ENCODE measurements at regions not wholly inside any gene's neighbourhood (a gene's known extent, or its start where the extent isn't known, plus 50 kb on each side); places are given as distances from the start of the nearest gene placed in this dataset.

DNA sequence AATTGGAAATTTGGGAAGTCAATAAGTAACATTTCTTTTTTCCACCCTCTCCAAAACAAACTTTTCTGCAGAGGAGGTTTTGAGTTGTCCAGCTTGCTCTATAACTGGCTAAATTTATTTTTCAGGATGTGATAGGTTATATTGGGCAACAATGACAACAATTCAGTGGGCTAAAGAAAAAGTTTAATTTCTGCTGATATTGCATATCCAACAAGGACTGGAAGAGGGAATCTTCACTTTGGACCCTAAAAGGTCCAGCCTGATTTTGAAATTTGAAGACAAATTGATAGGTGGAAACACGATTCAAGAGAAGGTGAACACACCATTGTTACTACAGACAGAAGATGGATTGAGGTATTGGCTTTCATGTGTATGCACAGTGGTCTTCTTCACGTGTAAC is 393.1 kb downstream of the BRINP1 start:
- DNase-seq = no peak

DNA sequence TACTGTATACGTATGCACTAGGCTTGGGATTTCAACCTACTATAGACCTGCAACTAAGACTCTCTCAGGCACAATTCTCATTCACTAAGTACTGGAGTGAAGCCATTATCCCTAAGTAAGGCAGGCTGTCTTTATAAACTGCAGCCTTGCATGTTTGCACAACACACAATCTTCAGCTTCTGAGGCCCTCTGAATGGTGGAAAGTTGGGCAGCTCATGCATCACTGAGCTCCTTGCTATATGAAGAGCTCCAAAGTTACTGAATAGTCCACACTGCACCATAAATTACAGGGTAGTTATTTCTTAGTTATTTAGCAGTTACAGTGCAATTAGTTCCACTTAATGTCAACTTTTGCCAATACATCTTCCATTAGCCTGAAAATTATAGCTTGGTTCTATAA is 384.6 kb downstream of the BRINP1 start:
- DNase-seq = peak; percentile 25

DNA sequence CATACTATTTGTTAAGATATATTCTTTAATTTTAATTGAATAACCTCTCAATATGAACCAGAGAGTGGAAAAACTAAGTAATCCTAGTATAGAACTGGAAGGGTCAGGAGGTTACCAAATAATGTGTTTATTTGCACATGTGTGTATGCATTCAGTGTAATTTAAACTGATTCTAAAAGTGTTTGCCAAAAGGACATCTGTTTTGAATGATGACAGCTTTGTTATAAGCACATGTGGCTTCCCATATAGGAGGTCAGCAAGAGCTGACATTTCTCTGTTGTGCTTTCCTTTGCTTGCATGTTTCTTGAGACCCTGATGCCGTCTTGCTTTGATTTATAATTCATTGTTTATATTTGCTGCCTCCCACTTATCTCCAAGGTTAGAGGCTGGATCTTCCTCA is 383.4 kb downstream of the BRINP1 start:
- peak; percentile 11 for DNase-seq

DNA sequence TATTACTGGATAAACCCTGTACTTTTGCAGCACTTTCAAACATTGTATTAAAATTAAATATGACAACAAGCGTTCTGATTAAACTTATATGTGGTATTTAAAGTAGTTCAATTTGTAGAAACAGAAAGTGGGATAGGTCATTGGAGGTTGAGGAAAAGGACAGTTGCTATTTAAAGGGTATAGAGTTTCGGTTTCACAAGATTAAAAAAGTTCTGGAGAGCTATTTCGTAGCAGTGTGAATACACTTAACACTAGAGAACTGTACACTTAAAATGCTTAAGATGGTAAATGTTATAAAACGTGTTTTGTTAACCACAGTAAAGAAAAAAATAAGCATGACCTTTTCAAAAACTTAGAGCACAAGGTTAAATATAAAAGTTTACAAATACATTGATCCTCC is 382.1 kb downstream of the BRINP1 start:
- no peak for DNase-seq

DNA sequence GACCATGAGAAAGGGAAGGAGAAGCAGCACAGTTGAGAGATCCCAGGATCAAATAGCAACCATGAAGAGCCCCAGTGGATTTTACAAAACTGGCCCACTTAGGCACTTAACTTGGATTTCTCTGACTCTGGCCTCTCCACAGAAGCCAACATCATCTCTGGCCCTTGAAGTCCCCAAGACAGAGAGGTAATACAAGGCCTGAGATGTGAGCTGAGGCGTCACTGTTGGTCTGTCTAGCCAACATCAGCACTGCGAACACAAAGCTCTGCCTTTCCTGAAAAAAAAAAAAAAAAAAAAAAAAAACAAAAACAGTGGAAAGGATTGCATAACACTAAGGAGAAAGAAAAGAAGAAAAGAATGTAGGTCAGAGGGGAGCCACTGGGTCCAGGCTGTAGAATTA is 378.3 kb downstream of the BRINP1 start:
- DNase-seq = no peak

DNA sequence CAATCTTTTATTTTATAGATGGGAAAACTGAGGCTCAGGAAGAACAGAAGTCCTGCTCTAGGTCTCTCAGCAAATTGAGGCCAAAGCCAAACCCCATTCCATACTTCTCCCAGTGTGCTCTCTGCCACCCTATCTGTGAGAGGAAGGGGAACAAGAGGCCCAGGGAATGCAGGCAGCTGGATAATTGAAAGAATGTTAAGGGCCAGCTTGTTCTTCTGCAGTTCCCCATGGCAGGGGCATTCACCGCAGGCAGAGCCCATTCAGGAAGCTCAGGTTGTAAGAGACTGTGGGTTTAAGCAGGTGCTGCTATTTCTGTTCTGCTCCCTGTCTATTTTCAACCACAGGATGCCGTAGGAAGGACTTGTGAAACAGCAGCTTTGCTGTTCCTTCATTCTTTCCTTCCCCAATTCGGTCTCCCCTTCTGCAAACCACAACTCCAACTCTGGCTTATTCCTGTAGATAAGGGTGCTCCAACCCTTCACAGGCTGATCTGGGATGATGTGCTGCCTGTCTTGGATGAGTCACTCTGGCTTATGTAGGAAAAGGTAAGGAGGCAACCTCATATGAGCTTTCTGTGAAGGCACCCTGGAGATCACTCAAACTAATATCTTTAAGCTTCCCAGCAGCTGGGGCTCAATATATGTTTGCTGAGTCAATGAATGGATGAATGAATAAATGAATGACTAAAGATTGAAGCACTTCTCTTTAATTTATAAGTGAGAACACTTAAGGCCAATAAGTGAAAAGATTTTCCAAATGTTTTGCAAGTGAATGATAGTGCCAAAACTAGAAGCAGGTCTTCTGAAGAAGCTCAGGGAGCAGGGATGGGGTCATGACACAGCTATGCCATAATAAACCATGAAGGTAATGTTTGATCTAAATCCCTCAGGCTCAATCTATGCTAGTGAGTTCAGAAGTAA is 377.6 kb downstream of the BRINP1 start:
- DNase-seq = no peak

DNA sequence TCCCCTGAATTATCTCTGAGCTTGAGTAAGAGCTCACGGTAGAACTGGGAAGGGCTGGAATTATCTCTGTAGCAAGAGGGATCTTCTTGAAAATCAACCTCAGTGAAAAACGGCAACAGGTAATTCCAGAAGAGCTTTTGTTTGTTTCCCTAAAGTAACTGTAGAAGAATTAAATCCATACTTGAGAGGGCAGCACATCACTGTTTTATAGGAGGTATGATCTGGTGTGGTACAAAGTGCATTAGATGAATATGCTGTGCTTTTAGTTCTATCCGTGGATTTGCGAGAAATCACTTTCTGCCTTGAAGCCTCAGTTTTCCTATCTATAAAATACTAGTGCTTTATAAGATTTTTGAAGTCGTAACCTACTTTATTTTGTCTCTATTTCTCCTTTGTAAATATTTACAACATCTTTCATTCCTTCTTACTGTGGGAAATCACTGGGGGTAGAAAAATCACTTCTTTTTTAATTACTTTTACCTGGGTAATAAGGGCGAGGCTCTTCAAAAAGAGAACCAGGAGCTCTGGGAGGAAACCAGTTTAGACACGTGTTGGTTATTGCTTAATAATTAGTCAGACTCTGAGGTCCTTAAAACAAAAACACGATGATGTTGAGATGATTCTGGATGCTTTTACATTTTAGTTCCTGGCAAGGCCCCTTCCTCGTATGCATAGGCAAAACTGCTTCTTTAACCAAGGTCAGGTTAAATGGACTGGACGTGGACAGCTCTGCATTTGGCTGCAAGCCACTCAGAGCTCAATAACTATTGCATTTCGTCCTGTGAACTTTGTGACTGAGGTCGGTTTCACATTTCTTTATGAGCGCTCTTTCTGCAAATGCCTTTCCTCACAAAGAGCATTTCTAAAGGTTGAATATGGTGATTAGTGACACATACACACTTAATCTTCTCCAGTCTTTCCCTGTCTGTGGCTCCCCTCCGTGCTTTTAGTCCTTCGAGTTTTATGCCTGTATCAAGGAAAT is 376.1 kb downstream of the BRINP1 start:
- no peak for DNase-seq

DNA sequence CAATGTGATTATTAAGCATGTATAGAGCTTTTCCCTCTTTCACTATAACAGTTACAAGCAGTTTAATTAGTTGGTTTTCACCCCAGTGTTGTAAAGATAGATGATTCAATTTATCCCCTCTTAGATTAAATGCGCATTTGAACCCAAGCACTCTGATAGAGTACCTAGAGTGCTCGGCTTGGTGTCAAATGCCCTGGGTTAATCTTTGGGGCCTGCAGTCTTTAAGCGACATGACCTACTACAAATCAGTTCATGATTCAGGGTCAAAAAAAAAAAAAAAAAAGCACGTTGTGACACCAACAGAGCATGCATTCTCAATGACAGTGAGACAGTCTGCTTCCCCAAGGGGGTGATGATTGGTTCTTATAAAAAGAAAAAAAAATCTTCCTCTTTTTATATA is 375.3 kb downstream of the BRINP1 start:
- DNase-seq = no peak

DNA sequence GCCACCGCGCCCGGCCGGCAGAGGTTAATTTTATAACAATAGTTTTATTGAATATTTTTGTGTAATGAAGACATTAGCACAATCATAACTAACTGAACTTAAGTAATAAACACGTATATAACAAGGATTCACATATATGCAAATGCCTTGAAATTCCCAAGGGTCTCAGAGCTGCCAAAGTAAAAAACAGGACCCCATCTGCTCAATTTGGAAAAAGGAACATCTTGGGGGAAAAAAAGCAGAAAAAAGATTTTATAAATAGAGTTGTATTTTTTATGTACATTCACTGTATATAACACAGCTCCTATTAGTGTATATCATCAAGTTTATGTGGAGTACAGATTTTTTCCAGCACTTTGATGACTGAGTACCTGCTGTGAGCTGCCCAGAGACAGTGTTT is 366.7 kb downstream of the BRINP1 start:
- no peak for DNase-seq

DNA sequence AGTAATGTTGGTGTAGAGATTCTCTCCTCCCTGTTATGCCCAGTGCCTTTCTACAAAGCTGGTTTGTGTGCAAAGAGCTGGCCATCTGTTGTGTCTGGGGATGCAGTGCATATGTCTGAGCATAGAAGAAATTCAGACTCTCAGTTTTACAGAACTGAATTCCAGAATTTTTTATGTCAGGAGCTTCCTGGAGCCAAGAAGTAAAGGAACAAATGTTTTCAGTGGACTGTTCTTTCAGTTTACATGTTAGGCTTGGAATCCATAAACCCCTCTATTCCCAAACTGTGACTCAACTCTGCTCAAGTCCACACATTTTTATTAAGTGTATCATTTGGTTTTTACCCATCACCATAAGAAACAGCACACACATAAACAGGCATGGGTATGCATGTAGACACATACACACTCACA is 366.0 kb downstream of the BRINP1 start:
- no peak for DNase-seq

DNA sequence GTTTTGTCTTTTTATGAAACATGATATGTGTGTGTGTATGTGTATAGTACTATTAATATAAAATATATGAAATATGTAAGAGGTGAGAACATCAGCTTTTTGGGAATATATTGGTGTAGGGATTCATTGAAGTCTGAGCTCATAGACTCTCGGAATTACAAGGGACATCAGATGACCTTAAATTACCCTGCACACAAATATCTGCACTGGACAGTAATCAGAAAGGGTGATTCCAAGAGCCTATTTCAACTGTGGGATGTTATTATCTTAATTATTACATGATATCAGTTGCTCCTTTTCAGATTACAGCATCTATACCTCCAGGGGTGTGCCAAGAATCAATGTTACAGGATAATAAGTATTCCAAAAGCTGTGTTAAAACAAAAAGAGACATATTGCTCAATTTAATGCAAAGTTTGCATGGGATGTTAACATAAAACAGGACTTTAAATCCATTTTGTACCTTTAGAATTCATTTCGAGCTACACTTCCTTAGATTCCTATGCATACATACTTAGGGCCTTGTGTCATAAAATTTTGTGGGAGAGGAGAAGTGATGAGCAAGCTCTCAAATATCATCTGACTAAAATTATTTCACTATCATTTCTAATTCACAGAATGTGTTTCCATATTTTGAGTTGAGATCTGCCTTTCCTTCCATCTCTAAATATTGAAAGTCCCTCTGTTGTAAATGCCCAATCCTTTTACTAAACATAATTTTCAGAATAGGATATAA is 365.2 kb downstream of the BRINP1 start:
- DNase-seq = no peak

DNA sequence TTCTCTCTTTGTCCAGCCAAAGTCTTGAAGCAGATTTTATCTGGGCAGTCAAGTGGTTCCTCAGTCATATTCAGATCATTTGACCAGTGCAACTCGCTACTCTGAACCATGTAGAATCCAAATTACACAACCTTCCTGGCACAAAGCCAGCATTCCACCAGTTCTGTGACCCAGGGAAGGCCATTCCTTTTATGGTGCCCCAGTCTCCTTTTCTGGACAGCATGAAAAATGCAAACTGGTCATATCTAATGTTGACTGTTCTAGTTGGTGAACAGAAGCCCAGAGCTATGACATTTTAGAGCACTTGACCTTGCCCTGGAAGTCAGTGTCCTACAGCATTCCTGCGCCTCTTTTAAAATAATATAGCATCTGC is 364.6 kb downstream of the BRINP1 start:
- DNase-seq = no peak

DNA sequence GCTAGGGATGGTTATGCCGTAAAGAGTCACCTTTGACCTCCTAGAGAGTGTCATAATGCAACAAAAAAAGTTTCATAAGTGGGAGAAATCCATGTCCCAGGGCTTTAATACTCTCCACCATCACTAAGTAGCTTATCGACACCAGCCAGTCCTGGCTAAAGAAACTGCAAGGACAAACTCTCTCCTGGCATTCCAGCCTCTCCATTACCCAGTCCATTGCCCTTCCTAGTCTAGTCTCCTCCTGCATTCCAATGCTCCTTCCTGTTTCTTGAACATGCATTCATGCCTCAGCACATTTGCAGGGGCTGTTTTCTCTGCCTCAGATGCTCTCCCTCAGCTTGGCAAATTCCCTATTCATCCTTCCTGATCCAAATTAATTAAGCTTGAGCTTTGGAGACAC is 364.1 kb downstream of the BRINP1 start:
- DNase-seq = no peak

DNA sequence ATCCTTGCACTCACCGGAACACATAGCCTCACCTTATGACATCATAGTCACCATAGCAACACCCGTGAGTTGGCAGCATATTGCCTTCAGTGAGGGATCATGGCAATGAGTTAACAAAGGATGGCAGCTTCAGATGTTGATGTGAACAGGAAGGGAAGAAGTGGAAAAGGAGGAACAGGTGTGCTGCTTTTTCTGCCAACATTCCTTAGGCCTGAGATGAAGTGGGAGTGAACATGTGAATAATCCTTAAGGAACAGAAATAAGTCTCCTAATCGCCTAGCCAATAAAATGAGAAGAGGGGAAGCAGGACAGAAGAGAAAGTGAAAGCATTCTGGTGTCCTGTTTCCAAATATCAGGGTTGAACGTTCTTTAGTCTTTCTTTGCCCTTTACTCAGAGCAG is 360.0 kb downstream of the BRINP1 start:
- DNase-seq = peak; percentile 70

DNA sequence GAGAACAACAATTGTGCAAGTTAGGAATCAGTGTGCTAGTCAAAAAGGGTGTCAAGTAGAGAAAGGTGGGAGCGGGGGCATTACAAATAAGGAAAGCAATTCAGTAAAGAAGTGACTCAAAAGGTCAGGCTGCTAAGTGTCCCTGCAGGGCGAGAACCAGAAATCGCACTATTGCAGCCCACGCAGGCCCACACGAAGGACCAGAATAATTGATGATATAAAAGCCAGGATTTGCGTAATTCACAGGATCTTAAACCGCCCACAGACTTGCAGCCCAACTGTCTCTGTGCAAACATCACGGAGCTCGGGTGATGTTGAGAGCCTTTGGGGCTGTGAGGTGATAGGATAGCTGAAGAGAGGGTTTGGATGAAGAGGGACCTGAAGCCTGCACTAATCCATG is 349.0 kb downstream of the BRINP1 start:
- no peak for DNase-seq

DNA sequence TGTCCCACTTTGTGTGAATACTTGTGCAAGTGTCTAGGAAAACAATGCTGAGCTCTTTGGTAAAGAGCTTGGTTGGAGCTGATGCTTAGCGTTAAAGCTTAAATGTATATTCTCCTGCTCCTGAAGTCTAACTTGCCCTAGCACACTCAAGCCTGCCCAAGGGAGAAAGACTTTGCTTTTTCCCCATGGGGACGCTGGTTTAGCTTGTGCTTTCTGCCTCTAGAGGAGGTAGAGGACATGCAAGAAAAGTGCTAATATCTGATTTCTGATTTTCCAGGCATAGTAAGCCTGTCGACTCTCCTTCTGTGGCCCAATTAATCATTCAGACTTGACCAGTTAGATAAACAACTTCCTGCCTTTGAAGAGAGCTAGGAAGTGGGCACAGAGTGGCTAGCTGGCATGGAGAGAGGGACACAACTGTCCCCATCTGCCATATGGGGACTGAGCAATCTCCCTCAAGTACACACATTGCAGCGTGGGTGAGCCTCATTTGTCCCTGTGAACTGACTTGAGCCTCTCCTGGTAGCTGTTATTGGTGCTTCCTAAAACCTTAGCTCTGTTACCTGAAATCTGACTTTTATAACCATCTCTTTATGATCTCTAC is 348.4 kb downstream of the BRINP1 start:
- DNase-seq = no peak

DNA sequence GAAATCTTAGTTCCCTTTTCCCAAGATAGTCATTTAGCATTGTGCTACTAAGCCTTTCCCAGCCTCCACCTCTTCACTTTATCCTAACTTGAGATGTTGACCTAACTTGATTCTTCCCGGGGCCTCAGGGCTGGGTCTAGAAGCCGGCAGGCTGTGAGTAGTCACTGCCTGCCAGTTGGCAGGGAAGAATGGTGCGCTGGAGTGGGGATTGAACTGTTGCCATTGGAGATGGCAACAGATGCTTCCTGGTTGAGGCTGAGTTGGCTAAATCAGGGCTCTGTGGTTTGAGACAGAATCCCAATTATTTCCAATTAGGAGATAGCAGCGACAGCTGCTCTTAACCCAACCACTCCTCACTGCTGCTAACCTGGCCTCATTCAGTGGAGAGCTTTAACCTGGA is 343.1 kb downstream of the BRINP1 start:
- peak; percentile 20 for DNase-seq

DNA sequence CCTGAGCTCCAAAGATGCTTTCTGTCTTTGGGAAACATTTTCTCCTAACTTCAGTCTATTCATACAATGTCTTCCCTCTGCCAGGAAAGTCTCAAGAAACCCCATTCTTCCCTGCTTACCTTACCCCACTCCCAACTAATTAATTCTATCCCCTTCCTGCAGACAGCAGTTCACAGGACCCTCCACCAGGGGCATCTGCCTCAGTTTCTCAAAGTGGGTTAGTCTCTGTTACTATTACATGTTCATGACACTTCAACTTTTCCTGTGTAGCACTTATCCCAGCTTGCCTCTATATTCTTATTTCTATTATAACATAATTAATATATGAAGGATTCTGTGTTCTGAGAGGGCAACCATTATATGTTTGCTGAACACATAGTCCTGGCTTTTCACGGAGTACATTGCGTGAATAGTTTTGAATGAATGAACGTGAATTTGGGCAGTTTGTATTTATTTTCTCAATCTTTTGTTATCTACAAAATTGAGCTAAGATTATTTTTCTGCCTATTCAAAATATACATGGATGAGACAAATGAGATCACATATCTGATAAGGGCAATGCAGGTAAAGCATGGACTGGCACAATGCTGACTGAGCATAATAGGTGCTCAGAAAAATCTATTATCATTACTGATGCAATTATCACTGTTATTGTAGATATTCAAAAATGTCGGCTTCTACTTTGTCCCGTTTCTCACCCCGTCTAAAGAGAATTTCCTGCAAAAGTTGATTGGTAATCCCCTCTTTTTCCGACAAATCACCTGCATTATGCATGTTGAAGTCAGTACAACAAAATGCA is 341.1 kb downstream of the BRINP1 start:
- no peak for DNase-seq

DNA sequence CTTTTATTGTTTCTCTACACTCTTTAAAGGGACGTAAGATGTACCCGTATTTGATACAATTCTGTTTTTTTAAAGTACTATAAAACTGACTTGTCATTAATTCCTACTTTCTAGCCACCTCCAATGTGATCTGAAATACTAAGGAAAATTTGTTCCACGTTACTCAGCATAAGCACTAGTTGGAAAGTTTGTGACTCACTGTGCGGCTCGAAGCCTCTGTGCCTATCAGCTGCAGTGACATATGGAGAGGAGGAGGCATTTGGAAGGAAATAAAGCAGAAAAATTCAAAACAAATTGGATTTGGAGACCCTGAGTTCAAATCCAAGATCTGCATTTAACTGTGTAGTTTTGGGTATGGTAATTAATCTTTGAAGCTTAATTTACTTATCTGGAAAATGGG is 339.3 kb downstream of the BRINP1 start:
- DNase-seq = no peak

DNA sequence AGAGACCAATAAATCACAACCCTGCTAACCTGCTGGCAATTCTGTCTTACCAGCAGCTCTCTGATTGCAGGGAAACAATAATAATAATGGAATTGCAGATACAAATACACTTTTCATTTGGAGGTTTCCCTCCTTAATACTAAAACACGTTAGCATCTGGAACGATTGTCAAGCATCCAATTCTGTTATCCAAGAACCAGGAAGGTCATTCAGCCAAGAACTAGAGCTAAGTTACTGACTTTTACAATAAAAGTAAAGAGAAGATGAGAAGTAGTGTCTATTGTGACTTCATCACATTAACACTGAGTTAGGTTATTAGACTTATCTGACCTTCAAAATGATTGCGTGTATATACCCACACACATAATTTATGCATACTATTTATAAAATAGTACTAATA is 335.6 kb downstream of the BRINP1 start:
- DNase-seq = no peak

DNA sequence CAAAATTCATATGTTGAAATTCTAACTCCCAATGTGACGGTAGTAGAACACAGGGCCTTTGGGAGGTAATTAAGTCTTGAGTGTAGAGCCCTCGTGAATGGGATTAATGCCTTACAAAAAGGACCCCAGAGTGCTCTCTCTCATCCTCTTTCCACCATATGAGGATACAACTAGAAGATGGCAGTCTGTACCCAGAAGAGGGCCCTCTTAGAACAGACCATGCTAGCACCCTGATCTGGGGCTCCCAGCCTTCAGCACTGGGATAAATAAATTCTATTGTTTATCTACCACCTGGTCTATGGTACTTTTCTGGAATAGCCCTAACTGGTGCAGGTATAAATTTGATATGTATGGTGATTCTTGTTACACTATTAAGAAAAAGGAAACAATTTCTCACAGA is 332.3 kb downstream of the BRINP1 start:
- DNase-seq = no peak

DNA sequence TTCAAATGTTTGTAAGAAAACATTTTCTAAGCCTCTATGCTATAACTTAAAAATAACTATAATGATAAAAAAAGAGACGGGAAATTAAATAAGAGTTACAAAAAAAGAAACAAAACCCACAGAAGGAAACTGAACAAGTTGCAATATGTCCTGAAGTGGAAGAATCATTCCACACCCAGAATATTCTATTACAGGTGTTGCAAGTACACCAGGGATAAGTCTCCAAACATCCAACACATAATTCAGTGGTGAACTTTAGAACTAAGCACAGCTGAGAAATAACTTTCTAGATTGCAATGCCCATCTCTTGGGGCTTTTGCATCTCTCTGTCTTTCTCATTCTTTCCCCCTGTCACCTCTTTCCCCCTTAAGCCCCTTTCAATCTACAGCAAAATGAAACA is 325.2 kb downstream of the BRINP1 start:
- DNase-seq = no peak

All from NCI-H774 (cell line).